ENCODE measurements at regions not wholly inside any gene's neighbourhood (a gene's known extent, or its start where the extent isn't known, plus 50 kb on each side); places are given as distances from the start of the nearest gene placed in this dataset.
"Not testable (repeated sequence)": the region's sequence is repeated elsewhere in the genome, so short reads cannot be mapped to it uniquely, and the experiment has no call there.

DNA sequence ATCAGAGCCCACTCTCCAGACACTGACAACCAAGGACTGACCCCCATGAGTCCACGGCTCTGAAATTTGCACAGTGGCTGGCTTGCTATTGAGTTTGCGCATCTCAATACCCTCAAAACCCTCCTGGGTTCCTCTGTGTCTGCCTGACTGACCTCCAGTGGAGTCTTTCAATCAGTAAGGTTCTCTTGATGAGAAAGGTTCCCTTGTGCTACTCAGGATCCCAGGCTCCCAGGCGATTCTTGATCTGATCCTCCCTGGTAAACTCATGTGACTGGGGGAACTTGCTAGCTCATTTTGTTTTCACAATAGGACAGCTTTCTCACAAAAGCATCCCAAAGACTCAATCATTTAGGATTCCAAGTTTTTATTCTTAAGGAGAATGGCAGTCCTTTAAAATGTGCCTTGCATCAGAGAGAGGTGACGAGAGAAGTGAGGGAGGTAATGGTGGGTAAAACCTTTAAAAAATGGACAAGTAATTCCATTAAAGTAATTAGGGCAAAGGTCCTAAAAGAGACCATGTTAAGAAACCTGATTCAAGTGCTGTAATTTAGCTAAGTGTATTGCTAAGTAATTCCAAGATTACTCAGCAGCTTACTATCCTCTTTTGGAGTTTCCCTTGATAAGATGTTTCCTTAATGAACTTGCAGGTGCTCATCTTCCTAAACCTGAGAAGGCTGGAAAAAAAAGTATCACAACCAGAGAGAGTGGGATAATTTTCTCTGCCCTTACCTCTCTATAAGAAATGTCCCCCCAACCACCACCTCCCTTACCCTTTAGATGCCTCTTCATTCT, 304.7 kb upstream of the SGK1 start:
- DNase-seq (ENCODE audit: low read depth, low spot score), result peak; percentile 51
- in situ Hi-C loops (cut with HindIII; ENCODE audit: low pct_unique_long_range_greater_than_20kb, low sequenced_read_pairs), result no loop called here

DNA sequence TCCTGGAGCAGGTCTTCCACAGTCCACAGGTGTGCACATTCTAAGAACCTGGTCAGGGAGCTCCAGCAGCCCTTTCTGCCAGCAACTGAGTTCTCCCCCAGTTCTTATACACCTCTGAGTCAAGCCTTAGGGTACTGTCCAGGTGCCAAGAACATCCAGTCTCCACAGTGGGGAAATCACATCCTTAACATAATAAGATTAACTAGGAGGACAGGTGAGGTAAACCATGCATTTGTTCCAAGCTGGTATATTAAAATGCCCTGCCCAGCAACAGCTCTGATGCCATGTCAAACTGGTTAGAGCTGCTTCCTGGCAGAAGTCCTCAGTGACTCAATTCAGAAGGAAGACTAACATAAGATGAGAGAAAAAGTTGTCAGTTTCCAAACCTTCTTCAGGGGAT, 303.9 kb upstream of the SGK1 start:
- in situ Hi-C loops (cut with HindIII; ENCODE audit: low pct_unique_long_range_greater_than_20kb, low sequenced_read_pairs), result no loop called here
- DNase-seq (ENCODE audit: low read depth, low spot score), result no peak

DNA sequence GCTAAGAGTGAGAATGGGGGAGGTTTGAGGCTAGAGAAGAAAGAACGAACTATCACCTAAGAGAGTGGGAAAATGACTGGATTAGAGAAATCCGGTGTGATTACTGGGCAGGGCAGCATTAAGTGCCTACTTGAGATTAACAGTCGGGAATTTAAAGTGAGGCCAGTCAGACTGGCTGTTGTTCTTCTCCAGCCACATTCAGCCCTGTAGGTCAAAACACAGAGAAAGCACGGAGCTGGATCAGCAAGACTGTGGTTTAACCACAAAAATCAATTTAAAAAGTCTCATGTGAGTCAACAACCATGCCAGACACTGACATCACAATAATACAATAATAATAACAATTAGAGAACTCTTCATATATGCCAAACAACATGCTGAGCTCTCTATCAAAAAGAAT, 301.9 kb upstream of the SGK1 start:
- DNase-seq (ENCODE audit: low read depth, low spot score), result peak; percentile 52
- in situ Hi-C loops (cut with HindIII; ENCODE audit: low pct_unique_long_range_greater_than_20kb, low sequenced_read_pairs), result no loop called here

DNA sequence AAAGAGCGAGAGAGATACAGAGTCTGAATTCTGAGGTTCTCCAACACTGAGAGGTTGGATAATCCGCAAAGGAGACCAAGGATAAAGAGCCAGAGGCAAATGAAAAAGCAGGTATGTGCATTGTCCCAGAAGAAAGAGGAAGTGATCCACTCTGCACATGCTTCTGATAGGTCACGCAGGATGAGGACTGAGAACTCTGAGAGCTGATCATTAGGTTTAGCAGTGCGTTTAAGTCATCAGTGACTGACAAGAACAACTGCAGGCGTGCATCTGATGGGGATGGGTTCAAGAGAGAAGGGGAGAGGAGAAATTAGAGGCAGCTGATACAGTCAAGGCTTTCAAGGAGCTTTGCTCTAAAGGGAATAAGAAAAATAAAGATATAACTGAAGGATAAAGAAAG, 301.2 kb upstream of the SGK1 start:
- no peak for DNase-seq (ENCODE audit: low read depth, low spot score)
- in situ Hi-C loops (cut with HindIII; ENCODE audit: low pct_unique_long_range_greater_than_20kb, low sequenced_read_pairs), result no loop called here

DNA sequence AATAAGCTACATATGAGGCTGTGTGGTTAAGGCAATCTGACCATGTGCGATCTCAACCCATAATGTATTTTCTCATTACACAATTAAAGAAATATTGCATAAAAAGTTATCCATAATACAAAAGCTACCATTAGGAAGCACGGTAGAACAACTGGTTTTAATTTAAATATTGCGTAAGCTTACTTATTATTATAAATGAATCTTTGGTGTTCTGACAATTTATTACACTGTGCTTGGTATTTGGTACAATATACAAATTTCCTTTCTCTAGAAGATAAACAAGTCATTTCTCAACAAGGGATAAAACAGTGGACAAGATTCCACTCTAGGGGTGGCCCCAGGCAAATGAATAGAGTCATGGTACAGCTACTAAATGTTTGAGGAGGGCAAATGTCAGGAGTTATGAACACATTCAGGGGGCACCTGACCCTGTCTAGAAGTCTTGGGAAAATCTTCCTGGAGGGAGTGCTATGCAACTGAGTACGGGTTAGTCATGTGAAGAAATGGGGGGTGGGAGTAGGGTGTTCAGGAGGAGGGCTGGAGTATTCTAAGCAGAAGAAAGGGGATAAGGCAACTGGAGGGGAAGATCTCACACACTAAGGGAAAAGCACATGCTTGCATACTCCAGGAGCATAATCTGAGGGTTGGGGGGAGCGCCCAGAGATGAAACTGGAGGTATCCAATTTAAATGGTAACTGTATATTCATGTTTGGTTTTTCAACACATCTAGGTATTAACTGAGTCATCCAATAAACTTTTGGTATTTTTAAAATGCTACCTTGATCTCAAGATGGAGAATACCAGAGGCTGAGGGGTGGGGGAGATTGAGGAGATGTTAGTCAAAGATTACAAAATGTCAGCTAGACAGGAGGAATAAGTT, 296.9 kb upstream of the SGK1 start:
- in situ Hi-C loops (cut with HindIII; ENCODE audit: low pct_unique_long_range_greater_than_20kb, low sequenced_read_pairs), result no loop called here
- no peak for DNase-seq (ENCODE audit: low read depth, low spot score)

DNA sequence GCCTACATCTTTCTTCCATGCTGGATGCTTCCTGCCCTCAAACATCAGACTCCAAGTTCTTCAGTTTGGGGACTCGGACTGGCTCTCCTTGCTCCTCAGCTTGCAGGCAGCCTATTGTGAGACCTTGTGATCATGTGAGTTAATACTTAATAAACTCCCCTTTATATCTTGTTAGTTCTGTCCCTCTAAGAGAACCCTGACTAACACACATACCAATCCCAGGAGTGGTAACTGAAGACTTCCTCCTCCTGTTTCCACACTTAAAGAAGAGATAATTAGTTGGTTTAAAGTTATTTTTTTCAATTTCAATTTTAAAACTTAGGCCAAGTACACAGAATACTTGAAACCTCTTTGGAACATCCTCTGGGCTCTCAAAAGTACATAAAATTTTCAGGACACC, 294.2 kb upstream of the SGK1 start:
- DNase-seq (ENCODE audit: low read depth, low spot score); in situ Hi-C loops (cut with HindIII; ENCODE audit: low pct_unique_long_range_greater_than_20kb, low sequenced_read_pairs): not testable (repeated sequence)

DNA sequence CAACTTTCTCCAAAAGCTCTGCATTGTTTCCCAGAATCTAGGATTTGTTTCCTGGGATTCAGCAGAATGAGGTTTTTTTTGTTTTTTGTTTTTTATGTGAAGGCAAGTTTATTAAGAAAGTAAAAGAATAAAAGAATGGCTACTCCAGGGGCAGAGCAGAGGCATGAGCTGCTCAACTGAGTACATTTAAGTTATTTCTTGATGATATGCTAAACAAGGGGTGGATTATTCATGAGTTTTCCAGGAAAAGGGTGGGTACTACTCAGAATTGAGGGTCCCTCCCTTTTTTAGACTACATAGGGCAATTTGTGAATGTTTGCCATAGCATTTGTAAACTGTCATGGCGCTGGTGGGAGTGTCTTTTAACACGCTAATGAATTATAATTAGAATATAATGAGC, 292.5 kb upstream of the SGK1 start:
- in situ Hi-C loops (cut with HindIII; ENCODE audit: low pct_unique_long_range_greater_than_20kb, low sequenced_read_pairs), result no loop called here
- DNase-seq (ENCODE audit: low read depth, low spot score), result no peak

DNA sequence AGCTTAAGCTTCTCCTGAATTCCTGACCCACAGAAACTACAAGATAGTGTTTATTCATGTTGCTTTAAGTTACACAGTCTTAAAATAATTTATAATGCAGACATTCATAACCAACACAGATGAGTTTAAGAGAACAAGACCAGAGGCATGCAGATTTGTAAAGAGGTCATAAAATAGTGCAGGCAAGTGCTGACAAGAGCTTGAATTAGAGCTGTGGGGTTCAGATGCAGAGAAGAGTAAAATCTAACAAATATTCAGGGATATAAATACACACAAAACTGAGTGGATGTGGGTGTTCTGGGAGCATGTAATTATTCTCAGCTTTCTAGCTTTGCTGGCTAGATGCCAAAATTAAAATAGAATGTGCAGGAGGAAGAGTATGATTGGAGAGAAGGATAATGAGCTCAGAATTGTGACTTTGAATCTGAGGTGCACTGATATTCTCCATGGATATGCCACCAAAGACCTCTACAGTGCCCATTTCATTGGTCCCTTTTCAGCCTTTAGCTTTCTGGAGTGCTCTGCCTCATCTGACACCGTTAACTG, 291.9 kb upstream of the SGK1 start:
- in situ Hi-C loops (cut with HindIII; ENCODE audit: low pct_unique_long_range_greater_than_20kb, low sequenced_read_pairs), result no loop called here
- no peak for DNase-seq (ENCODE audit: low read depth, low spot score)

DNA sequence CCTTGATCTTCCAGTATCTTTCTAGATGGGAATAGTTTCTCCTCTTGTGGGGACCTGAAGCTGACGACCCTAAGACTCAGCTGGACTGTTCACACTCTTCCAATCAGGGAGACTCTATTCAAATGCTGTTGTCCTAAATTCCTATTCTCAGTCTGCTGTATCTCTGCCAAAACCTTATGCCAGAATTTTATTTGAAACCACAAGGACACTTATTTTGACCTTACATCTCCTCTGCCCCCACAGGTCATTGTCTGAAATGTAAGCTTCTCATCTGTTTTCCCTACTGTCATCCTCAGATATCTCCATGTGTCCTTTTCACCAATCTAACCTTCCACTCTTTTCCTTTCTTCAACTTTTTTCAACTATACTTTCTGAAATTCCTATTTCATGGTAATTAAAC, 289.5 kb upstream of the SGK1 start:
- in situ Hi-C loops (cut with HindIII; ENCODE audit: low pct_unique_long_range_greater_than_20kb, low sequenced_read_pairs), result no loop called here
- no peak for DNase-seq (ENCODE audit: low read depth, low spot score)

DNA sequence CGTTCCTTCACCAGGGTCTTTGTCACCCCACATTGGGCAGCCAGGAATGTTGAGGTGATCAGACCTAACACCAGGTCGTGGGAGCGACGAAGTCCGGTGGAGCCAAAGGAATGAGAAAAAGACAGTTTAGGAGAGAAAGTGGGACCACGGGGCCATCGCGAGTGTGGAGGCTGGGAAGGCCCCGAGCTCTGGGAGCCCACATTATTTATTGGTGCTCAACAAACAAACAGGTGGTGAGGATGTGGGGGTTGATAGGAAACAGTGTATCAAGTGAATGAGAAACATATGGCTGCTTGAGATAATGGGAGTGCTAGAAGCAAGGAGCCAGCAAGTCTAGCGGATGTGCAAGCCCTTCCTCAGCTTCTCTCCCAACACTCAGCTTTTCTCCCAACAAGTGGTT, 287.1 kb upstream of the SGK1 start:
- in situ Hi-C loops (cut with HindIII; ENCODE audit: low pct_unique_long_range_greater_than_20kb, low sequenced_read_pairs), result no loop called here
- DNase-seq (ENCODE audit: low read depth, low spot score), result no peak

DNA sequence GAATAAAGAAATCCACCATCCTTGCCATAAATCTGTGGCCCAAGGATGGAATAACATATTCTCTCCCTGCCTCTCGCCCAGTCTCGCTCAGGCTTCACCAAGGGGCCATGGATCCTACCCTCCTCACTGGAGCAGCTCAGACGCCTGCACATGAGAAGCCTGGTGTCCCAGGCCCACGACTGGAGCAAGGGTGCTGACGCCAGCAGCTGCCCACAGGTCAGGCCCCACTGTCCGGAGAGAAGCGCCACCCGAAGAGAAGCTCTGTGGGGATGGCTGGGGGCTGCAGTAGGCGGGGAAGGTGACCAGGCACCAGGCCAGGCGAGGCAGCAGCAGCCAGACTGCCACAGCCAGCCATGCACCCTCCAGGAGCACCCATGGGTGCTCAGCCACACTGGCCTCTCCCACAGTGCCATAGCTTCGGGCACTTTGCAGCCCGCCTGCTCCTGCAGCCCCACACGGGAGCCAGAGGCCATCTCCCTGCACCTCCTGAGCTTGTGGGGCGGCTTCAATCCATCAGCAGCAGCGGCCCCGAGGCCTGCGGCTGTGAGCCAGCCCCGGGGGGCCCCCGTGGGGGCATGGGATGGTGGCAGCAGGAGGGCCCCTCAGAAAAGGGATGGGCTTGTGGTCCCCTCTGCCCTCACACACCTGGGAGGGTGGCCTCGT, 286.2 kb upstream of the SGK1 start:
- in situ Hi-C loops (cut with HindIII; ENCODE audit: low pct_unique_long_range_greater_than_20kb, low sequenced_read_pairs), result no loop called here
- DNase-seq (ENCODE audit: low read depth, low spot score), result no peak

DNA sequence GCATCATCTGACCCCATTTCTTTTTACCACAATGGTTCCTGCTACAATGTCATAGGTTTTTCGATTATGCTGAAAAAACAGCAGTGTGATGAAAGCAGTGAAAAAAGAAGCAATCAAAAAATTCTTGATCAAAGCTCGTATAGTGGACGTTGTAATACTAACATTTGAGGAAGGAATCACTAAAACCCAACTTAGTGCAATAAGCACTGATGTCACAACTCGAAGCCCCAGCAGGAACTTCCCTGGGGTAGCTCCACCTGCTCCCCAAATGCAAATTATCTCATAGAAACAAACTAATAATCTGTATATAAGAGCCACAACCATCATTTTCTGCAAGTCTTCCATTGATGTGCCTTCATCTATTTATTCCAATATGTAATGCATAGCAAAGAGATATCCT, 285.6 kb upstream of the SGK1 start:
- no peak for DNase-seq (ENCODE audit: low read depth, low spot score)
- in situ Hi-C loops (cut with HindIII; ENCODE audit: low pct_unique_long_range_greater_than_20kb, low sequenced_read_pairs), result no loop called here

DNA sequence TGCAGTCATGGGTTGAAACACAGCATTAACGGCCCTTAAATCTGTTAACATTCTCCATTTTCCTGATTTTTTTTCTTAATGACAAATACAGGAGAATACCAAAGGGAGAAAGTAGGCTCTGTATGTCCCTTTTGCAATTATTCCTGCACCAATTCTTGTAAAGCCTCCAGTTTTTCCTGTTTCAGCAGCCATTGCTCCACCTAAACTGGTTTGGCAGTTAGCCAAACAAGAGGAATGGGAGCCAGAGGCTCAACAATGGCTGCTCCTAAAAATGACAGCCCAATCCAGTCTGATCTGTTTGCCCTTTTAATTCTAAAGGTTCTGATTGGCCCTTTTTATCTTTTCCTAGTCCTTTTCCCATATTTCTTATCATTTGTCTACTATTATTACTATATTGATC, 284.2 kb upstream of the SGK1 start:
- in situ Hi-C loops (cut with HindIII; ENCODE audit: low pct_unique_long_range_greater_than_20kb, low sequenced_read_pairs), result no loop called here

DNA sequence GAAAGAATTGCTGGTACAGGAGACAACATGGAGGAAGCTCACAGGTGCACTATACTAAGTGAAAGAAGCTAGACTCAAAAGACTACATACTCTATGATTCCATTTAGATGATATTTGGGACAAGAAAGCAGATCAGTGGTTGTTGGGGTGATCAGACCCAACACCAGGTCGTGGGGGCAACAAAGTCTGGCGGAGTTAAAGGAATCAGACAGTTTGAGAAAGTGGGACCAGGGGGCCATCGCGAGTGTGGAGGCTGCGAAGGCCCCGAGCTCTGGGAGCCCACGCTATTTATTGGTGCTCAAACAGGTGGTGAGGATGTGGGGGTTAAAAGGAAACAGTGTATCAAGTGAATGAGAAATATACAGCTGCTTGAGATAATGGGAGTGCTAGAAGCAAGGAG, 282.8 kb upstream of the SGK1 start:
- in situ Hi-C loops (cut with HindIII; ENCODE audit: low pct_unique_long_range_greater_than_20kb, low sequenced_read_pairs), result no loop called here
- no peak for DNase-seq (ENCODE audit: low read depth, low spot score)

More for the DNA sequence above, 284.2 kb upstream of the SGK1 start:
- no peak for DNase-seq (ENCODE audit: low read depth, low spot score)

DNA sequence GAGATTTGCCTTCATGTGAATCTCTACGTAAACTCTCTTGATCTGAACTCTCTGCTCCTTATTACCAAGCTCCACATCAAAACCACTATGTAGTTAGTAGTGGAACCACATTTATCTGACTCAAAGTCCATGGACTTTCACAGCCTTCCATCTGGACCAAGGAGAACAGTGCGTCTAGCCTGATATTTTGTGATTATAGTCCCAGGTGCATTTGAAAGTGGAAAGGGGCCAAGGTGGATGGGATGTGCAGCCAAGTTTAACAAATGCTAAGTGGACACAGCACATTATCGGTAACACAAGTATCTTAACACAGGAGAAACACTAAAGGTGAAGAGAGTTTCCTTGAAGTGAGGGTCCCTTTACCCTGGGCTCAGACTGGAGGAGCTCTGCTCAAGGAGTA, 281.2 kb upstream of the SGK1 start:
- no peak for DNase-seq (ENCODE audit: low read depth, low spot score)
- in situ Hi-C loops (cut with HindIII; ENCODE audit: low pct_unique_long_range_greater_than_20kb, low sequenced_read_pairs), result no loop called here

DNA sequence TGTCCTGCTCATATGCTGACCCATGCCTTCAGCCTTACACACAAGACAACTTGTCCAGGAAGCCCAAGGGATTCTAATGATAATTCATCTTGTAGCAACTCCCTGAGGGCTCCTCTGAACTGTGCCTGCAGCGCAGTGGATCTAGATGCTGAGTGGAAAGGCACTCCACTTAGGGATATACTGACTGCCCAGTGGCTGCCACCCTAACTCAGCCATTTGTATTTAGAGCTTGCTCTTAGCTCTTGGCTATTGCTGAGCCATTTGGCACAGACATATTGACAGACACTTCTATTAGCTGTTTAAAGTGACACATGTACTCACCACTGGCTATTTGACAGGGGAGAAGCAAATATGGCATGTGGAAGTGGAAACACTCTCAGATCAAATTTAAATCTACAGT, 278.3 kb upstream of the SGK1 start:
- in situ Hi-C loops (cut with HindIII; ENCODE audit: low pct_unique_long_range_greater_than_20kb, low sequenced_read_pairs), result no loop called here
- DNase-seq (ENCODE audit: low read depth, low spot score), result no peak

DNA sequence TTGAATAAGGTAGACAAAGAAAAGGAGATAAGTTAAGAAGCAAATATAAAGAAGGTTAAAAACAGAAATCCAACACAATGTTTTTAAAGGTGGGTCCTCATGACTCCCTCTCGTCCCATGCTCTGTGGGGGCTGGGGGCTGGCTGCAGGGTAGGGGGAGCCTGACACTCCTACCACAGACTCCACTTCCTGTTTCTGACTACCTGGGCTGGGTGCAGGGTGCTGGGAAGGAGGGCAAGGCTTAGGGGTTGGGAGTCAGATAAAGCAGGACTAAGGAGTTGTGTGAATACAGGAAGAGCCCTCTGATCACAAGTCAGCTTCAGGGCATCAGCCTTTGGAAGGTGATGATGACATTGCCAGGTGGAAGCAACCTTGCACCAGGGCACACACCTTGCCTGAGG, 277.0 kb upstream of the SGK1 start:
- no peak for DNase-seq (ENCODE audit: low read depth, low spot score)
- in situ Hi-C loops (cut with HindIII; ENCODE audit: low pct_unique_long_range_greater_than_20kb, low sequenced_read_pairs), result no loop called here

DNA sequence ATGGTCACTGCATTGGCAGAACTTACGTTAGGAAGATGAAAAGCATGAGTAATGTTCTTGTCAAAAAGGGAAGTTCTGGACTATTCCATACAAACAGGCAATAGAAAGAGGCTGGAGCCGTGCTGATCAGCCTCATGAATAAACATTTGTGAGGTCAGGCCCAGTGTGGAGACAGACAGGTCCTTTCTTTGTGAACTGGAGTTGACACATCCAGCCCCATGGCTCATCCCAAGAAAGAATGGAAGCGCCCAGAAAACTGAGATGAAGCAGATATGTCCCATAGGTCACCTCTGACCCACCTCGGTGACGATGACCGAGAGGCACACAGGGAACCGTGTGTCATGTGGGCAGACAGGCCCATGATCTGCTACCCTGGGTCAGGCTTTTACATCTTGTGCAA, 276.0 kb upstream of the SGK1 start:
- in situ Hi-C loops (cut with HindIII; ENCODE audit: low pct_unique_long_range_greater_than_20kb, low sequenced_read_pairs), result no loop called here

More for the DNA sequence above, 276.0 kb upstream of the SGK1 start:
- DNase-seq (ENCODE audit: low read depth, low spot score), result peak; percentile 17

All from SK-MEL-5 (cell line).